ENCODE measurements at regions not wholly inside any gene's neighbourhood (a gene's known extent, or its start where the extent isn't known, plus 50 kb on each side); places are given as distances from the start of the nearest gene placed in this dataset.

DNA sequence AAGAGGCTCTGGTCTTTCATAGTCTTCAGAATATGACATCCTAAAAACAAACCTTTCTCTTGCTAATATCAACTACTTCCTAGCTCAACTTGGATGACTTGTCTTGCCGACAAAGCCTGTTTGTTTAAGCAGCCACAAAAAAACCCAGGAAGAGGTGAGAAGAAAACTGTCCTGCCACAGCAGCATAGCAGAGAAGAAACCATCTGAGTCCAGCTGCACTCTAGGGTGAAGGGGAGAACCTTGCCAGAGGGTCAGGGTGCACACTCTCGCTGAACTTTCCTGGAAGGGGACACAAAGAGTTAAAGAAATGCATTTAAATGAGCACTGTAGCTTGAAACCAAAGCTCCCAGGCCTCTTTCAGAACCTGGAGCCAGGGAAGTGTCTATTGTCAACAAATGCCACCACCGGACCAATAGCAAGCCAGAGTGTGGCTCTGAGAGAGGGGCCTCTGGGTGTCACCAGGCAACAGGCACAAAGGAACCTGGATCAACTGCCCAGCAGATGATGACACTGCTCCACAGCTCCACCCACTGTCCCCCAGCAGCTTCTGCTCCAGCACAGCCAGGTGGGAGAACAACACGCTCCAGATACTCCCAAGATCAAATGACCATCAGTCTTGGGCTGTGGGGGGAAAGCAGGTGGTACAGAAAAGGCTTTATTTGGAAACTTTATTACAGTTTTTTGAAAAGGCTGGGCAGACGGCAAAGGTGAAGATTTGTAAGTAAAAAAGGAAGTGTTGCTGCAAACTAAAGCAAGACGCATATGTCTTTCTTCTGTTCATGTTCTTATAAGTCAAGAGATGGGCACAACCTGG is 105.7 kb downstream of the RASSF10 start (continued):
- TF ChIP-seq, protein P1, sequence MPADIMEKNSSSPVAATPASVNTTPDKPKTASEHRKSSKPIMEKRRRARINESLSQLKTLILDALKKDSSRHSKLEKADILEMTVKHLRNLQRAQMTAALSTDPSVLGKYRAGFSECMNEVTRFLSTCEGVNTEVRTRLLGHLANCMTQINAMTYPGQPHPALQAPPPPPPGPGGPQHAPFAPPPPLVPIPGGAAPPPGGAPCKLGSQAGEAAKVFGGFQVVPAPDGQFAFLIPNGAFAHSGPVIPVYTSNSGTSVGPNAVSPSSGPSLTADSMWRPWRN (IDR thresholded peaks at IDR 0.05; ENCODE audit: low read depth): no peak
- TF ChIP-seq NCOA4 (IDR thresholded peaks at IDR 0.05; ENCODE audit: partially characterized antibody) (no peak), BRD4 (IDR thresholded peaks at IDR 0.05) (no peak), NR2F6 (CRISPR knock-in tag; IDR thresholded peaks at IDR 0.05) (no peak), ZNF121 (CRISPR knock-in tag; conservative IDR thresholded peaks at IDR 0.05) (no peak), MXI1 (IDR thresholded peaks at IDR 0.05; ENCODE audit: low read depth, low read length) (0 out of 2 replicates have a peak, but pooled peaks have one; percentile 37), HCFC1 (IDR thresholded peaks at IDR 0.05; ENCODE audit: low read depth, low read length) (no peak), NFYB (IDR thresholded peaks at IDR 0.05; ENCODE audit: extremely low read depth, insufficient read length) (peak; percentile 67), NEUROD1 (IDR thresholded peaks at IDR 0.05; ENCODE audit: borderline replicate concordance, low read depth, low read length, partially characterized antibody) (peak; percentile 43), PHF8 (IDR thresholded peaks at IDR 0.05; ENCODE audit: borderline replicate concordance, low read length) (no peak), HDAC2 (IDR thresholded peaks at IDR 0.05) (0 out of 2 replicates have a peak, but pooled peaks have one; percentile 20), ZC3H8 (IDR thresholded peaks at IDR 0.05) (no peak), NKRF (IDR thresholded peaks at IDR 0.05; ENCODE audit: borderline replicate concordance) (no peak), GABPB2 (CRISPR knock-in tag; conservative IDR thresholded peaks at IDR 0.05) (no peak), TCF3 (CRISPR knock-in tag; IDR thresholded peaks at IDR 0.05) (peak; percentile 14; the same call in 1 of the 2 replicates), CEBPG (CRISPR knock-in tag; IDR thresholded peaks at IDR 0.05) (peak; percentile 45; the same call in 1 of the 2 replicates), CEBPG (tag; conservative IDR thresholded peaks at IDR 0.05 in 1 of 2, IDR thresholded peaks at IDR 0.05 in 1 of 2) (no peak), ZNF124 (CRISPR knock-in tag; IDR thresholded peaks at IDR 0.05) (no peak), PCBP1 (IDR thresholded peaks at IDR 0.05; ENCODE audit: low read depth, low read length, poor library complexity, severe bottlenecking) (no peak), RAD21 (CRISPR knock-in tag; conservative IDR thresholded peaks at IDR 0.05 in 1 of 2, IDR thresholded peaks at IDR 0.05 in 1 of 2) (peak; percentile 83 to 91), NFE2 (IDR thresholded peaks at IDR 0.05; ENCODE audit: low read depth) (no peak), ARHGAP35 (IDR thresholded peaks at IDR 0.05; ENCODE audit: partially characterized antibody) (no peak)
- TF ChIP-seq, protein P2, sequence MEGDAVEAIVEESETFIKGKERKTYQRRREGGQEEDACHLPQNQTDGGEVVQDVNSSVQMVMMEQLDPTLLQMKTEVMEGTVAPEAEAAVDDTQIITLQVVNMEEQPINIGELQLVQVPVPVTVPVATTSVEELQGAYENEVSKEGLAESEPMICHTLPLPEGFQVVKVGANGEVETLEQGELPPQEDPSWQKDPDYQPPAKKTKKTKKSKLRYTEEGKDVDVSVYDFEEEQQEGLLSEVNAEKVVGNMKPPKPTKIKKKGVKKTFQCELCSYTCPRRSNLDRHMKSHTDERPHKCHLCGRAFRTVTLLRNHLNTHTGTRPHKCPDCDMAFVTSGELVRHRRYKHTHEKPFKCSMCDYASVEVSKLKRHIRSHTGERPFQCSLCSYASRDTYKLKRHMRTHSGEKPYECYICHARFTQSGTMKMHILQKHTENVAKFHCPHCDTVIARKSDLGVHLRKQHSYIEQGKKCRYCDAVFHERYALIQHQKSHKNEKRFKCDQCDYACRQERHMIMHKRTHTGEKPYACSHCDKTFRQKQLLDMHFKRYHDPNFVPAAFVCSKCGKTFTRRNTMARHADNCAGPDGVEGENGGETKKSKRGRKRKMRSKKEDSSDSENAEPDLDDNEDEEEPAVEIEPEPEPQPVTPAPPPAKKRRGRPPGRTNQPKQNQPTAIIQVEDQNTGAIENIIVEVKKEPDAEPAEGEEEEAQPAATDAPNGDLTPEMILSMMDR (IDR thresholded peaks at IDR 0.05 in 2 of 3, conservative IDR thresholded peaks at IDR 0.05 in 1 of 3; ENCODE audit: insufficient read depth in 2 of 3, low read depth in 1 of 3, low read length in 3 of 3): peak; percentile 74 to 82 (median 76)
- TF ChIP-seq, protein P3, sequence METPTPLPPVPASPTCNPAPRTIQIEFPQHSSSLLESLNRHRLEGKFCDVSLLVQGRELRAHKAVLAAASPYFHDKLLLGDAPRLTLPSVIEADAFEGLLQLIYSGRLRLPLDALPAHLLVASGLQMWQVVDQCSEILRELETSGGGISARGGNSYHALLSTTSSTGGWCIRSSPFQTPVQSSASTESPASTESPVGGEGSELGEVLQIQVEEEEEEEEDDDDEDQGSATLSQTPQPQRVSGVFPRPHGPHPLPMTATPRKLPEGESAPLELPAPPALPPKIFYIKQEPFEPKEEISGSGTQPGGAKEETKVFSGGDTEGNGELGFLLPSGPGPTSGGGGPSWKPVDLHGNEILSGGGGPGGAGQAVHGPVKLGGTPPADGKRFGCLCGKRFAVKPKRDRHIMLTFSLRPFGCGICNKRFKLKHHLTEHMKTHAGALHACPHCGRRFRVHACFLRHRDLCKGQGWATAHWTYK (CRISPR knock-in tag; IDR thresholded peaks at IDR 0.05): no peak
